Stimulated activated CD8-positive, alpha-beta memory T cell treated with anti-CD3 and anti-CD28 coated beads, Interleukin-4, amount 100 ng/mL, for 24 hours (primary cell): ENCODE measurements at regions not wholly inside any gene's neighbourhood (a gene's known extent, or its start where the extent isn't known, plus 50 kb on each side); places are given as distances from the start of the nearest gene placed in this dataset.

Experiments
- DNase-seq: peaks from one replicate; pipeline ENCODE4 v3.0.0-alpha.2; 2020; ENCODE audit warnings: low read depth

GRCh38 chr6:1062786-1063545, 248.9 kb upstream of the FOXQ1 start:
- no peak for DNase-seq

GRCh38 chr6:1059596-1059995, 252.3 kb upstream of the FOXQ1 start:
- DNase-seq, result no peak

- no peak for DNase-seq
Measured at GRCh38 chr6:1057490-1058135, 254.3 kb upstream of the FOXQ1 start.

GRCh38 chr6:1055015-1055921, 256.6 kb upstream of the FOXQ1 start:
- no peak for DNase-seq

- DNase-seq, result no peak
Measured at GRCh38 chr6:1054653-1055014, 257.3 kb upstream of the FOXQ1 start.

- DNase-seq, result no peak
Measured at GRCh38 chr6:1053586-1053985, 258.3 kb upstream of the FOXQ1 start.

- DNase-seq, result no peak
Measured at GRCh38 chr6:1052262-1052661, 259.6 kb upstream of the FOXQ1 start.

GRCh38 chr6:1049900-1050299, 262.0 kb upstream of the FOXQ1 start:
- no peak for DNase-seq

- DNase-seq, result no peak
Measured at GRCh38 chr6:1049170-1049569, 262.7 kb upstream of the FOXQ1 start.

- DNase-seq, result no peak
Measured at GRCh38 chr6:1047981-1048541, 263.8 kb upstream of the FOXQ1 start.

GRCh38 chr6:1045239-1045638, 266.7 kb upstream of the FOXQ1 start:
- DNase-seq, result no peak

GRCh38 chr6:1044040-1044836, 267.7 kb upstream of the FOXQ1 start:
- no peak for DNase-seq

- DNase-seq, result no peak
Measured at GRCh38 chr6:1043458-1043836, 268.5 kb upstream of the FOXQ1 start.

- DNase-seq, result no peak
Measured at GRCh38 chr6:1042583-1043457, 269.1 kb upstream of the FOXQ1 start.

- DNase-seq, result no peak
Measured at GRCh38 chr6:1040393-1040792, 271.5 kb upstream of the FOXQ1 start.

GRCh38 chr6:1039746-1040145, 272.2 kb upstream of the FOXQ1 start:
- no peak for DNase-seq

- no peak for DNase-seq
Measured at GRCh38 chr6:1039191-1039590, 272.7 kb upstream of the FOXQ1 start.

- DNase-seq, result no peak
Measured at GRCh38 chr6:1037430-1038202, 274.3 kb upstream of the FOXQ1 start.

GRCh38 chr6:1035401-1035800, 276.5 kb upstream of the FOXQ1 start:
- DNase-seq, result no peak

- DNase-seq, result no peak
Measured at GRCh38 chr6:1031720-1032119, 280.2 kb upstream of the FOXQ1 start.
